HG02571 (cell line): ENCODE measurements at regions not wholly inside any gene's neighbourhood (a gene's known extent, or its start where the extent isn't known, plus 50 kb on each side); places are given as distances from the start of the nearest gene placed in this dataset.

Experiments
- ATAC-seq: cut with Tn5 transposase; IDR thresholded peaks from one replicate; pipeline ENCODE4 v1.9.1; 2021; ENCODE audit warnings: mild to moderate bottlenecking, moderate library complexity; ENCODE audit not compliant: unreplicated experiment

- no peak for ATAC-seq
Measured at GRCh38 chr6:133688705-133689492, 200.0 kb upstream of the TCF21 start.

DNA sequence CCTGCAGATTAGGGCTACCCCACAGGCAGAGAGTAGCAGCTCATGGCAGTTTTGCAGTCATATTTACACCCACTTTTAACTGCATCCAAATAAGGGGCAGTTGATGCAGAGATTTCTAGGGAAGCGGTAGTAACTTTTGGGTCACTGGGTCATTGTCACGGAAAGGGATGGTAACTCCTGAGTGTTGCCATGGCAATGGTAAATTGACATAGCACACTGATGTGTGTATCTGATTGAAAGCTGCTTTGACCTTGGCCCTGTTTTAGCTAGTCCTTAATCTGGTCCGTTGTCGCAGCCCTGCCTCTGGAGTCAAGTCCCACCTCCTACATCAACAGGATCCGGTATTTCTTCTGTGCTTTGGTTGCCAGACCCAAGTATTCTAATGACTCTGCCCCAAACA is 199.1 kb upstream of the TCF21 start:
- ATAC-seq: no peak

DNA sequence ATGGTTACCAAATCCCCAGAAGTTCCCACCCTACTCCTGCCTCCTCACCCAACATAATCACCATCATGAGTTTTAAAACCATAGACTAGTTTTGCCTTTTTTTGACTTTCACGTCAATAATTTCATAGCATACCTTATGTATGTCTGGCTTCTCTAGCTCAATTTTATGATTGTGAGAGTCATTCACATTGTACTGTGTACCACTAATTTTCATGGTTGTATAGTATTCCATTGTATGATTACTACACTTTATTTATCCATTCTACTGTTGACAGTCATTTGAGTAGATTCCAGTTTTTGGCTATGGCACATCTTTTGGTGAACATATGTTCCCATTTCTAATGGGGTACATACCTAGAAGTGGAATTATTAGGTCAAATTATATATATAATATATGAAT is 195.3 kb upstream of the TCF21 start:
- no peak for ATAC-seq

GRCh38 chr6:133697185-133697584 is 191.7 kb upstream of the TCF21 start:
- ATAC-seq: no peak

DNA sequence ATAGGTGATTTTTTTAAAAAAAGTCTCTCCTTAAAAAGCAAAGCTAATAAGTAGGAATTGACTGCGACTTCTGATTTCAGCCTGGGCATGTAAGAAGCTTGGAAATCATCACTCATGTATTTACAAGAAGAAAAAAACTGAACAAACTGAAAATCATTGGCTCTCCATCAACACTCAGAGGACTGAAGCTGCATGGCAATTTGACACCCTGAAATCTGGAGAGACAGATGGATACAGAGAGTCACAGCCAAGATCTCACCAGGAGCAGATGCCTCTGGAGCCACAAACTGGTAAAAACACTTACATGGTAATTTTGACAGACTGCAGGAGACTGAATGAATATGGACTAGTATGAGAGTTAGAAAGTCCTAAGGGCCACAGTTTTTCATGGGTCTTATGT is 191.2 kb upstream of the TCF21 start:
- ATAC-seq: no peak

DNA sequence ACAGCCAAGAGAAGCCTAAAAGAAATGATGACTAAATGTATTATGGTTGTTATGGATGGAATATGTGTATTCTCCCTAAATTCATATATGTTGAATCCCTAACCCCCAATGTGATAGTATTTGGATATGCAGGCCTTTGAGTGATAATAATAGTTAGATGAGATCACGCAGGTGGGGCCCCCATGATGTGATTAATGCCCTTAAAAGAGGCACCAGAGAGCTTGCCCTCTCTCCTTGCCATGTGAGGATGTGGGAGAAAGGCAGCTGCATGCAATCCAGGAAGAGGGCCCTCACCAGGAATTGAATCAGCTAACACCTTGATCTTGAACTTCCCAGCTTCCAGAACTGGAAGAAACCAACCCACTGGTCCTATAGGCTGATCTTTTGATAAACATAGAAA is 190.6 kb upstream of the TCF21 start:
- ATAC-seq: no peak

DNA sequence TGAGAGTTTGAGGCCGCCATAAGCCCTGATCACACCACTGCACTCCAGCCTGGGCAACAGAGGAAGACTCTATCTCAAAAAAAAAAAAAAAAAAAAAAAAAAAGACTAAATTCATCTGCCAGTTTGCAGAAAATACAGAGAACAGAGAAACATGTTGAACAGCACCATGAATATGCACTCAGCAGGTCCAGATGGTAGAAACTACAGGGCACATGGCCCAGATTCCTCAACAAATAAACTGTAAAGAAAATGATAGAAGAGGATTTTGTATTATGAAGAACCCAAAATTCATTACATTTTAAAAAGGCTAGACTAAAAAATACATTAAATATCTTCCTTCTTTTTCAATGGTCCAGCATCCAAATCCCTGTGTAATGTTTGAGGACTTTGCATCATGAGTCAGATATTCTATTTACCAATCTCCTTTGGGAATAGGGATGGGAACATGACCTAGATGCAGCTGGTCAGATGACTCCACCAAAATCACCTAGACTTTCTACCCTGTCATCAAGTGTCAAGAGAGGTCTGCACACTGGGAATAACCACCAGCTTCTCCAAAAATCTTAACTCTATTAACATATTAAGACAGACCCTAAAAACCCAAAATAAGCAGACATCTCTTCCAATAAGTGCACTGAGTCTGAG is 189.1 kb upstream of the TCF21 start:
- ATAC-seq: no peak

DNA sequence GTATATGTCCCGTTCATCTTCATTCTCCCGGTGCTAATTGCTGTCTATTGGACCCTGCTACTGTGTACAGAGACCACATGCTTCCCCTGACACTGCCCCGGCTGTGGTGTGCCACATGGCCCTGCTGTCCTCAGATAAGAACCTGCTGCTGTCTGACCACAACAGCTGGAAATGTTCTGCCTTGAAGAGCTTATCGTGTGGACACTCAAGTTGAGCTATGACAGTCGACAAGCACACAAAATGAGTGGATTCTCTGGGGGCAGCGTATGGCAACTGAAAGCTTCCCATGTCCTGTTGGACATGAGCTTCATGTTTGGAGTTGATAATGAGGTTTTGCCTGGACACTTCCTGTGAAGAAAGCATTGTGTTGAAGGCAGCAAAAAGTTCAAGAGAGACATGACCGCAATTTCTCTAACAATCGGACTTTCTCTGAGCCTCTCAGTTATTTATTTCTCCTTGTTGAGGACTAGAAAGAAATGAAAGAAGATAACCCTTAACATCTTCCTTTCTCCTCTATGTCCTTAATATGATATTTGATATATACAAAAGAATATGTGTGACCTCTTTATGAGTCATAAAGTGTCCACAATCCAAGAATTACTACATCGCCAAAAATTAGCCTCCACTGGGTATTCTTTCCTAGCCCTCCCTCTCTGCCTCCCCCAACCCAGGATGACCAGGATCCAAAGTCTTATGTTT is 187.1 kb upstream of the TCF21 start:
- ATAC-seq: no peak

- no peak for ATAC-seq
Measured at GRCh38 chr6:133704371-133704770, 184.5 kb upstream of the TCF21 start.

GRCh38 chr6:133705066-133705465 is 183.8 kb upstream of the TCF21 start:
- ATAC-seq: no peak

GRCh38 chr6:133705731-133706130 is 183.2 kb upstream of the TCF21 start:
- no peak for ATAC-seq

DNA sequence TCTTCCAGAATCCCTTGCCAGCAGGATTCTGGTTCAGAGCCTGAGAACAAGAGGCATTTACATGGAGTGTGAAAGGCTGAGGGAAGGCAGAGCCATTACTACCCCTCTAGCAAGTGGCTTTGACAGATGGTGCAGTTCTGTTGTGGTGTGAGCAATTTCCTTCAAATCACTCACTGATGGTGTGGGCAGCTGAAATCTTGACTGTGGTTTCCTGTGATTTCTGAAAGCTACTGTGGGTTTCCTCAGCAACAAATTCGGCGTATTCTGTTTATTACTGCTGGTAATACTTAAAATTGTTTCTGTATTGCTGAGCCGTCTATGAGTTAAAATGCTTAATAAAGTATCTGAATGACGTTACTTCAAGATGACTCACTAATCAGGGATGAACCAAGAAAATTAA is 181.5 kb upstream of the TCF21 start:
- ATAC-seq: no peak

- no peak for ATAC-seq
Measured at GRCh38 chr6:133710826-133711225, 178.1 kb upstream of the TCF21 start.

DNA sequence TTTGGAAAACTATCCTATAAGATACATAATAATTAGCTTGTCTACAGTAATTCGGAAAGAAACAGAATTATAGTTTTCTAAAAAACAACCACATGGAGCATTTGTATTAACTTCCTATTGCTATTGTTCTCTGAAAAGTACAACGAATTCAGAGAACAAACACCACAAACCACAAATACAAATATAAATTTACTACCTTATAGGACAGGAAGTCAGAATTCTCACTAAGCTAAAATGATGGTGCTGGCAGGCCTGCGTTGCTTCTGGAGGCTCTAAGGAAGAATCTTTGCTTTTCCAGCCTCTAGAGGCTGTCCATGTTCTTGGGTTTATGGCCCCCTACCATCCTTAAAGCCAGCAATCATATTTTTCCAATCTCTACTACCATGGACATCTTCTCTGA is 173.6 kb upstream of the TCF21 start:
- ATAC-seq: no peak

- ATAC-seq: no peak
Measured at GRCh38 chr6:133724726-133725125, 164.2 kb upstream of the TCF21 start.

GRCh38 chr6:133726188-133726587 is 162.7 kb upstream of the TCF21 start:
- no peak for ATAC-seq

DNA sequence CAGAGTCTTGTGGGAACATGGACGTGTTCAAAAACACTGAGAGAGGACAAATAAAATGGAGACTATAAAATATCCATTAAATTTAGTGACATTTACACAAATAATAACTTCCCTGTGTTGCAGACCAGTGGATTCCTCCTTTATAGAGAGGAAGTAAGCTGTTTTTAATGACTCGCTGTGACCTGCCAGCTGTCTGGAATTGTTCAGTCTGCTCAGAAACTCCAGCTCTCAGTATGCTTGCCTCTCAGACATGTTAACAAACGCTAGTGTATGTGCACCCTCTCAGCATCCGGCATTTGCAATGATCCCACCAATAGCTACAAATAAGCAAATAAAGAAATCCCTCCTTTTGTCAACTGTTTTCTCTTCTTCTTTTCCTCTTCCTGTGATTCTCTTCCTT is 158.0 kb upstream of the TCF21 start:
- no peak for ATAC-seq

- no peak for ATAC-seq
Measured at GRCh38 chr6:133740218-133740617, 148.7 kb upstream of the TCF21 start.

DNA sequence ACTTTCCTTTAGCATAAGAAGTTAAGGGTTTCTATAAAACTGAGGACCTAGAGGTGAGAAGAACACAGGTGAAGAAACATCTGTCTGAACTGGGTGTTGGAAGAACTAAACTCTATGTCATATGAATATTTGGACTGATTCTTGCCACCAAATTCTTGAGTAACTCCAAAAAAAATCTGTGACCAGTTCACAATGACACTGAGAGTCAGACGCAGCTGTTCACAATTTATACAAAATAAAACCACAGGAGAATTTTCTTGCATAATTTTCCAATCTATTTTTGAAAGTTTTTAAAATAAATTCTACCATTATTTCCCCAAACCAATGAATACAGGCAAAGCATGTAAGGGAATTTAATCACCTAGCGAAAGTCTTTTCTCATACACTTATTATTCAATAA is 148.1 kb upstream of the TCF21 start:
- ATAC-seq: no peak

- ATAC-seq: no peak
Measured at GRCh38 chr6:133741375-133741861, 147.5 kb upstream of the TCF21 start.

DNA sequence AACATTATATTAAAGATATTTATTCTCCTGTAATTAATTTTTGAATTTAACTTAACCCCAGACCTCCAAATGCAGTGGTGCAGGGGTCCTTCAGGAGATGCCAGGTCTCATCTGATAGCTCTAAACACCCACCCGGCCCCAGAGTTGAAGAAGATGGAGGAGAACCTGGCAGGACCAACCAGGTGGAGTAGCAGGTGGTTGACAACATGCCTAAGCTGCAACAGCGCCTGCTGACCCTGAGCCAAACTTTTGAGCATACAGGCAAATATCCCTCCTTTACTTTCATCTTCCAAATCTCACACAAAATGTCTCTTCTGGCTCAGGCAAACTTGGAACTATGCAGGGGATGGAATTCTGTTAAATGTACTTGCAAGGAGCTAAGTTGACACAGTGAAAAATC is 145.3 kb upstream of the TCF21 start:
- no peak for ATAC-seq

GRCh38 chr6:133746417-133746770 is 142.5 kb upstream of the TCF21 start:
- no peak for ATAC-seq
